Islet of Langerhans (tissue), 1 donor: ENCODE measurements at regions not wholly inside any gene's neighbourhood (a gene's known extent, or its start where the extent isn't known, plus 50 kb on each side); places are given as distances from the start of the nearest gene placed in this dataset.
A peak's percentile ranks its signal among the peaks of the same experiment; 100 is the strongest.

Source experiments
- FAIRE-seq: peaks from one replicate; lab custom pipeline; 2011; peaks lifted over from hg19 to GRCh38; lab: Jason Lieb, UNC

DNA sequence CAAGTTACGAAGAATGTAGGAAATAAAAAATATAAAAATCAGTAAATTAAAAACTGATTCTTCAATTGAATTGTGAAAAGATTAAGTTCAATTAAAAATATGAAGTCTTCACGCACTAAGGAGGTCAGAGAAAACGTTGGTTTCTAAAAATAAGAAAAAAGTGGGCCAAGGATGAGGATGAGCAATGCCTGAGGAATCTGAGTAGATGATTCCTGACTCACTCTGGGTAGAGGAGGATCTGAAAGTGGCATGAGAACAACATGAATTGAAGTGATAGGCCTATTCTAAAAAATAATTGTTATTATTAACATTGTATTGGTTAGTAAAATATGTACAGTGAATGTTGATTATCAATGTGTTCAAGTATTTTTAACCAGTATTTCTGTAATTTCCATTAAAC lies 444.2 kb downstream of the GRIA2 start:
- no peak for FAIRE-seq

DNA sequence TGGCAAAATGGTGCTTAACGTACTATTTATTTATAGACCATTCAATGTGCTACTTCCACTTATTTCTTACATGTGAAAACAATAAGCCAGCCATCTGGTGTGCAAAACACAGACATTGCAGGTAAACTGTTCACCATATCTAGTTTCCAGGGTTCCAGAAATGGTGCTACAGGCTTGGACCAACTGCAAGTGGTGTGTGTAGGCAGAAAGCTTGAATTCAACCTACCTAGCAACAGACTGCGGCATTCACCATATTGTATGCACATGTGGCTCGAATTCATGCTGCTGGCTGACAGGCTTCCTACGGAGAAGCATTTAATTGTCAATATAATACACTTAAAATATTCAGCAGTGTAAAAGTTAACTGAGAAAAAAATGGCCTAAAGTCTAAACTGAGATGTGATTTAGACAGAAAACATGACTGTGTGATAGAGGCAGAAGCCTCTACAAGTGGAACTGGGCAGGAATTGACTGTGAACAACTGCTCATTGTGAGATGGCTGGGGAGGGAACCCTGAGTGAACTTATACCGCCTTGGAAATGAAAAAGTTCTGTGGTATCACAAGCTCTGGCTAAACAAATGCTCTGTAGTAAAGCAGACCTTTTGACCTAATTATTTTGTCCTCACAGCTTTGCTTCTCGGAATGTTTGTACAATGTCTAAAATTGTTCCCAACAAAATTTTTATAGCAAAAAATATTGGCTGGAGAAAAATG lies 434.7 kb downstream of the GRIA2 start:
- FAIRE-seq = no peak

DNA sequence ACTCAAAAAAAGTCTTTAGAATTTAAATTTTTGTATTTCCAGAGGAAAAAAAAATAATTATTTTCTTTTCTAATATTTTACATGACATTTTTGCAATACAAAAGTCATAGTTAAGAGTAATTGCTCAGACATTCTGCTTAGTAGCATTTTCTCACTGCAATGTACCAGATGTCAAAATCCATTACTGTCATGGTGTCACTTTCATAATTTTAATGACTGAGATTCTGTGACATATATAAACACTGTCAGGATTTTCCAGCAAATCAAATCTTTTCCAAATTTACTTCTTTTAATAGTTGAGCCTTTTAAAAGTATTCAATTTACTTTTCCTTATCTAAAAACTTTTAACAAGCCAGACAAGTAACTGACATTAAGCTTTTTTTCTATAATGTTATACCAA lies 422.7 kb downstream of the GRIA2 start:
- FAIRE-seq = peak; percentile 38

DNA sequence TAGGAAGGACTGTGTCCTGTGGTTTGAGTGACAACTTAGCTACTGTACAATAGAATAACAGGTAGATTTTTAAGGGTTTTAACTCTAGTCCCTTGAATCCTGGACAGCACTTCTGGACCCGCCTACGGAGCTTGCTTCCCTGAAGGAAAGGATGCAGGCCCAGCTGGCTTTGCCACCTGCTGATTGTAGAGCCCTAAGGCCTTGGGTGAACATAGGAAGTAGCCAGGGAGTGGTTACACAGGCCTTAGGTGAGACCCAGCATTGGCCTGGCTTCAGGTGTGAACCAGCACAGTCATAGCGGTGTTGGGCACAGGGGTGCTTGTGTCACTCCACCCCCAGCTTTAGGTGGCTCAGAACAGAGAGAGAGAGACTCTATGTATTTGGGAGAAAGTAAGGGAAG lies 413.5 kb downstream of the GRIA2 start:
- no peak for FAIRE-seq

DNA sequence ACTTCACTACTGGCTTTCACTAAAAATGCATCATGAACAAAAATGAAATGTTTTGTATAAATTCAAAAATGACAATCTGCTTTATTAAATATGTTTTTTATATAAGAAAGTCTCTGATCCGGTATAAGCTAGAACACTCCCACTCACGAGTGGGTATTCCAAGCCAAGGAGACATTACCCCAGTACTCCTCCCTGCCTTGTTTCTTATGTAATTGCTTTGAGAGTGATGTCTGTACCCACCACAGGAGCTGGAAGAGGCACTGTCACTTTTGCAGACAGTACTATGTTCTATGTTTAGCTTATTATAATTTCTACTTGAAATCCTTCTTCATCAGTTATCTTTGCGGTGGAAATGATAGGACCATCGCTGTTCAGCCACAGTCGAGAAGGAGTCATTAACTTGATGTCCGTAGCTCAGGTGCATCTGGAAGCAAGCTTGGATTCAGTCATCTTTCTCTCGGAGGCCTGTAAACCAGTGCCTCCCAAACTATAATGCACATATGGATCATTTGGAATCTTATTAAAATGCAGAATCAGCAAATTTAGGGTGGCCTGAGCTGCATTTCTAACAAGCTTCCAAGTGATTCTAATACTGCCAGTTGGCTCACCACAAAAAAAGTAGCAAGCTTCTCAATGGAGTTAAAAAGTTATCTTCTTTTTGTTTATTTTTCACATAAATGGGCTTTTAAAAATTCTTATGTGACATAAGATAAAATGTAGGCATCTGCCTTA lies 396.4 kb downstream of the GRIA2 start:
- no peak for FAIRE-seq

DNA sequence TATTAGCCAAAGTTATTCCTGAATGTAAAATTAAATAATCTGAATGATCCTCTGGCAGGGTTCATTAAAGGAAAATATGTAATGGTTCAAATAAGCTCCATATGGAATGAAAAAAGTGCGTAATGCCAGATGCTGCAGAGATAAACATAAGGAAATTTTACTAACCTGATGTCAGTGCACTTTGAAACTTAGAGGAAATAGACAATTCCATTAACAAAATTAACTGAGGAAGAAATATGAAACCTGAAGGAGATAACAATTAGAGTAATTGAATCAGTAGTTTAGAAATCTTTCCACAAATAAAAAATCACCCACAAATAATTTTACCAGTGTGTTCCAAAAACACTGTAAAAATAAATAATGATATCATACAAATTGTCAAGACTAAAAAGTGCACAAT lies 387.5 kb downstream of the GRIA2 start:
- FAIRE-seq = no peak

DNA sequence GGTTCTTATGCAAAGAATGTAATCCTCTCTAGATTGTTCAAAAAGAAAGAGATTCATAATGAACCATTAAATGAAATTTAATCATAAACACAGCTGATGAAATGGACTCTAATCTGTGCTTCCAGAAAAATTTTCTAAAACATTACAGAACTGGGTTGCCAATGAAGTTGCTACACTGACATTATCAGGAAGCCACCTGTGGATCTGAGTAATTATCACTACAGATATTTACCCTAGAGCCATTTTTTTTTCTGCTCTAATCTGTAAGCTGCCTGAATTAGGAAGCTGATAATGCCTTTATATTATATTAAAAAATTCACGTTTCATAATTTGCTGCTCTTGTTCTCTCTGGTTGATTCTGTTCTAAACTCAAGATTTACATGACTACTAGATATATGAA lies 380.1 kb downstream of the GRIA2 start:
- no peak for FAIRE-seq

DNA sequence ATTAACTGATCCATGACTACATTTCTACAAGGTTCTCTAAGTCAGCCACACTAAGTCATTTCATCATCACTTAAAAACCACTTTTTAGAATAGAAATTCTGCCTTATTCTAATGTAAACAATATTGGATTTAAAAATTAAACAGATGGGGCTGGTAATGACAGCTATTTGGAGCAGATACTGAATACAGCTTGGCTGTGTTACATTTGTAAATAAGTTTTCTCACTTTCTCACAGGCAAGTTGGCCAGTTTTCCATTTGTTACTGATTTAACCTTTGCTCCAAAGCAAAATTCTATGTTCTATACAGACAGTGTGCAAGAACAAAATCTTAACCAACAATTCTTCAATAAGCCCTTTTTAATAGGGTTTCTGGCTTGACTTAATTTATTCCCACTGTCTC lies 370.7 kb downstream of the GRIA2 start:
- no peak for FAIRE-seq

DNA sequence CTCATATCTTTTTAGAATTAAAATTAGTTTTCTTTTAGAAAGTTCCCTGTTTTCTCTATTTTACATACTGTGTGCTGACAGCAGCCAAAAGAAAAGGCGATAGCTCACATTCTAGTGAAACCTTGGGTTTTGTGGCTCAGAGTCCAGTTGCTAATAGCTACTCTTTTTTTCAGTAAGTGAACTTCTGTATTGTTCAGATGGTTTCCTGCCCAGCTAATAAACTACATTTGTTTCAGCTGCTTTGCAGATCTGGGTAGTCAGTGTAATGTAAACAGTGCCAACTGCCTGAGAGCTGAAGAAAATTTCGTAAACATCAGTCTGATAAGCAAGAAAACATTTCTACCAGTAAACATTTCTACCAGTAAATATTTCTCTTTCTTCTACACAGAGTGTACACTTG lies 370.2 kb downstream of the GRIA2 start:
- no peak for FAIRE-seq

DNA sequence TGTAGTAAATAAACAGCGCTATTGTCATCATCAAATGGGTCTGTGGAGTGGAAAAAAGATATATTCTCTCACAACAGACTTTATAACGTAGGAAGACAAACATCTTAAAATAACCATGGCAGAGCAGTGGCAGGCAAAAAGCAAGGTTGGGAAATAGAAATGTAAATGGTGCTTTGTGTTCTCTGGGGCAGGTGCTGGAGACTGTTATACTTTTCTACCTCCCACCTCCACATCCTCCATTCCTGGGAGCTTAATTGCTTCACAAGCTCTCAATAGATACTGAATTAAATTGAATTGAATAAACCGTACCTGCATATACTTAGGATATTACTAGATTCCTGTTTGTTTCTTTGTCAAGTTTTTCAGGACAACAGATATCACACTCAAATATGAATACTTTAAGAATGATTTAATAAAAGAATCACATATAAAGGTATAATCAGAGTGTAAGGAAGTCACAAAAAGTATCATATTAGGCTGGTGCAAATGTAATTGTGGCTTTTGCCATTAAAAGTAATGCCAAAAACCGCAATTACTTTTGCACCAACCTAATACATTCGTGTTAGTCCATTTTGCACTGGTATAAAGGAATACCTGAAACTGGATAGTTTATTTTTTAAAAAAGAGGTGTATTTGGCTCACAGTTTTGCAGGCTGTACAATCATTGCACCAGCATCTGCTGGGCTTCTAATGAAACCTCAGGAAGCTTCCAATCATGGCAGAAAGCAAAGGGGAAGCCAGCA lies 367.3 kb downstream of the GRIA2 start:
- FAIRE-seq = no peak

DNA sequence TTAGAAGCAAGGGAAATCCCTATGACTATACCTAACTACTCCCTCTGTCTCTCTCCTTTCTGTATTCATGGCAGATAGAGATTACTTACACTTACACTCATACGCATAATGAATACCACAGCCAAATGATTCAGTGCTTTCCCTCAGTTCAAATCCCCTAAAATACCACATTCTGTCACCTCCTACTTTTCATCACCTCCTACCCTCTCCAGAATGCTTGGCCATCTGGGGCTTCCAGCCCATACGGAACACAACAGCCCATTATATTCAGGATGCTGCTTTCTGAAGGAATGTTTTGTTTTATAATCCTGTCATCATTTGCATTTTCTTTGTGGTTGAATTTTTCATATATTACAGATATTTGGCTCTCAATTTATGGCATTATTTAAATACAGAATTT lies 361.6 kb downstream of the GRIA2 start:
- FAIRE-seq = no peak

DNA sequence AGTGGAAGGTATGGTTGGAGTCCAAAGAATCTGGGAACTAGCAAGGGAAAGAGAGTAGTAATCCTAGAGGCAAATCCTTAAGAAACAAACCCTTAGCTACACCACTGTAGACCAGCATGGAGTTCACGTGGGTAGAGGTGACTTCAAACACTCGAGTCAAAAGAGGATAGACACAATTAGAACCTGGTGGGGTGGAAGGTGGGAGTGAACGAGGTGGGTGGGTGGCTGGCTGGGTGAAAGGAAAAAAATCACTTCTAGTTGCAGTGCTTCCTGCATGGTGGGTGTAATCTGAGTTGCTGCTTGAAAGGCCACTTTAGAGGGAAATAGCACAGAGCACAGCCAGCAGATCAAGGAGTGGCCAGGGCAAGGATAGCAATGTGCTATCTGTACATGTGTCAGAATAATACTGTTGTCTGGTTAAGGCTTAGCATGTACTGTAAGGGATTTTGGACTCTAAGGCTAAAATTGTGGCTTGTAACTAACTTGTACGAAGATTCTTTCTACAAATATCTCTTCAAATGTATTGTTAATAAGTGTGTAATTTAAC lies 356.2 kb downstream of the GRIA2 start:
- FAIRE-seq = no peak

DNA sequence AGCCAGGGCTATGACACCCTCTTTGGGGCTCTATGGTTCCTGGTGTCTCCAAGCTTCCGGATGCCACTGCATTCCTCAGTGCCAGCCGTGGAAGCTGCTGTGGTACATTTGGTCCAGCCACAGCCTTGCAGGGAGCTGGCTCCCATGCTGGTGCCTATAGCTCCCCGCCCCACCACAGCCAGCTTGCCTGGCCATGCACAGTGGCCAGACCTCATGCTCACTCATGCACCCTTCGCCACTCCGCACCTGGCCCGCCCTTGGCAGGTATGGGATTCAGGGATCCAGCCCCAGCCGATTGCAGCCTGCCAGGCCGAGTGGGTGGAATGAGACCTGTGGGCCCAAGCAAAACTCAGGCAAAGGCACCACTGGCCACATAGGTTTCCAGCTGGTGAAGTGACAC lies 354.8 kb downstream of the GRIA2 start:
- no peak for FAIRE-seq

DNA sequence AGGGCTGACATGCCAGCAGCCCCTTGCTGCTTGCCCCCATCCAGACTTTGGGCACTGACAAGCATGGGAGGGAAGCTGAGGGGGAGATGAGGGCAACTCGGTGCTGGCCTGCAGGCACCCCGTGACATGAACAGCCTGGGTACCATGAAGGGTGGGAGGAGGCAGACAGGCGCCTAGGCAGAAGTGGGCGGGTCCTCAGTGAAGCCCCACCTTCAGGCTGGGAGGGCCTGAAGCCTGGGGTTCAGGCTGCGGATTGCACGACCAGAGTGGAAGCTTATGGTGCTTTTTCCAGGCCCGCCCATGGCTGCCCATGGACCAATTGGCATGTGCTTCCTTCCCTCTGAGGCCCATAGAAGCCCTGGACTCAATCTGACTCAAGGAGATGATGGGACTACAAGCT lies 354.1 kb downstream of the GRIA2 start:
- FAIRE-seq = no peak

DNA sequence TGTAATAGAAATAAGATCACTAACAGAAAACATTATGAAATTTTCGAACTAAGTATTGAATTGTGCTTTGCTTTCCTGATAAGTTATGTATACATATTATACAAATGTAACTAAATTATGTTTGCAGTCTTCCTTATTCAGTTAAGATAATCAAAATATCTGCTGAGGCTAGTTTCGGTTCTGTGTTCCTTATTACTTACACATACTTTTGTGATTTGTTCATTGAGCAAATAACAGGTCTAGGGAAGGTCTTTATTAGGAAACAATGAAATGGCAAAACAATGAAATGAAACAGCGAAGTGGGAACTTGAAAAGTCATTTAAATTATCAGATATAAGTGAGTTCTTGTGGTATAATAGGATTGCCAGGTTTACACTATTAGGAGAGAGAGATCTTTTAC lies 352.4 kb downstream of the GRIA2 start:
- FAIRE-seq = no peak

DNA sequence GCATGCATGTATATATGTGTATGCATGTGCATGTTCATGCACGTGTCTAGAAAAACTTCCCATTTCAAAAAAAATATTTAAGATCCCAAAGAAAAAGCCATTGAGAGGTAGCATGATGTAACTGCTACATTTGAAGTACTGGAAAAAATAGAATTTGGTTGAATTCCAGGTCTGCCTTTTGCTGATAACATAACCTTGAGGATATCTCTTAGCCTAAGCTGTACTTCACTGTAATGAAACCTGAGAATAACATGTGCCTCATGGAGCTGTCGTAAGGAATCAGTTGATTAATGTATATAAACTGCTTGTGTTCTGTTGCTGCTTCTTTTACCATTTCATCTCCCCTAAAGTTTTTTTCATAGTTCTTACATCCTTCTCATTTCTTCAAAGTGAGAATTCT lies 351.8 kb downstream of the GRIA2 start:
- FAIRE-seq = no peak

DNA sequence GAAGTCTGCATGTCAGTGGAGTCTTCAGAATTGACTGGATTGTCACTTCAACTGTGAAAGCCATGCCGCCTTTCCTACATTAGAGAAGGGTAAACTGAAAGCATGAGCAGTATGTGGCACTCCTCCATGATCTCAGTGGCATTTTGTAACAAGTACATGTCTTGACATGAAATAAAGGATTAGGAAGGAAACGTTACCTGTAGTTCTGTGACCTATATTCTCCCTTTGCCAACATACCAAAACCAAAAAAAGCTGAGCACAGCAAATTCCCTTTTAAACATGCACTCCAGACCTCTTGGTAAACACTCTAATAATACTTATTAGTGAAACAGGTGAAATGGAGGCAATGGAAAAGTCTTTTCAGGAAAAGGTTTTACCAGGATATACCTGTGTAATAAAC lies 344.2 kb downstream of the GRIA2 start:
- FAIRE-seq = no peak

DNA sequence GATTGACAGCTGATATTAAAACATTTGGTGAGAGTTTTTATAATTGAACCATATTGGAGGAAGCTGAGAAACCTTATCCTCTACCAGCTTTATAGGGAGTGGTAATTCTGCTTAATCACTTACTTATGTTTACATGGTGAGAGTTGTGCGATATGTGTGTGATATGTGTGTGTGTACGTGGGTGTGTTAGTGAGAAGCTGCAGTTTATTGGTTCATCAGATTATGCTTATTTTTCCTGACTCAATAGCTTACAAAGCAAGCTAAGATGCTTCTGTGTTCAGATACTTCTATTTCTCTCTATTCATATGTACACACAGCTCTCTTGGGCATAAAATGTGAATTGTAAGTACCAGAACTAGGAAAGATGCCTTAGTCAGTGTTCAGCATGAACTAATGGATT lies 343.7 kb downstream of the GRIA2 start:
- no peak for FAIRE-seq

DNA sequence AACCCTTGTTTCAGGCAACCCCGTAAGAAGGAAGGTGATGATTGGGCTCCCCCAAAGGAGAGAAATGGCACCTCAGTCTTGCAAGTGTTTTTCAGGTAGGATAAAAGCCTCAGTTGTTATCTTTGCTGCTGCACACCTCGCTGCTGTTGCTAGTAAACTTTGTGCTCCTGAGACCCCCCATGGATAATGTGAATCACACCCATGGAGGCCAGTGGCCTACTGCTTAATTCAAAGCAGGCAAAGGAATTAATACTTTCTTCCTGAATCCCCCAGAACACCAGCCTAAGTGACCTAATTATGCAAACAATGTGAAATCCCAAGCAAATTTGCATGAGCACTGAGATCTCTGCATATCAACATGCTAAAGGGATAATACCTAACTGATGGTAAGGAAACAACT lies 337.5 kb downstream of the GRIA2 start:
- no peak for FAIRE-seq

DNA sequence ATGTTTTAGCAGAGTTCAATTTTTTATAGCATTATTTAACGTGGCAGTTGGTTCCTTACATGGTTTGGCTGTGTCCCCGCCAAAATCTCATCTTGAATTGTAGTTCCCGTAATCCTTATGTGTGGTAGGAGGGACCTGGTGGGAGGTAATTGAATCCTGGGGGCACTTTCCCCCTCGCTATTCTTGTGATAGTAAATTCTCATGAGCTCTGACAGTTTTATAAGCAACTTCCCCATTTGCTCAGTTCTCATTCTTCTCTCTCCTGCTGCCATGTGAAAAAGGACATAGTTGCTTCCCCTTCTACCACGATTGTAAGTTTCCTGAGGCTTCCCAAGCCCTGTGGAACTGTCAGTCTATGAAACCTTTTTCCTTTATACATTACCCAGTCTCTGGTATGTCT lies 329.5 kb downstream of the GRIA2 start:
- no peak for FAIRE-seq

DNA sequence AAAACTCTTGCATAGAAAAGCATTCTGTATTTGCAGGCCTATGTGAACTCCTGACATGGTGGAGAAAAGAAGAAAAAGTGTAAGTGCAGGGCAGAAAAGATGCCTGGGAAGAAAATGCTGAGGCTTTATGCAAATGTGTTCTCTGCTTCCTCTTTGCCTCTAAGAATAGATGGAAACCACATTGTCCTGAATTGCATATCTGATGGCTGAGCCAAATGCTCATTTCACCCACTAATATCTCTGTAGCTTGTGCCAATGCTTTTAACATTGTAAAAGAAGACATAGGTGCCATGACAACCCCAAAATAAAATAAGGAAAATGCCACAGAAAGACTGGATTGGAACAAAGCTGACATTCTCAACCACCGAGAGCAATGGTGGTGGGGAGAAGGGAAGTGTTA lies 307.4 kb downstream of the GRIA2 start:
- FAIRE-seq = no peak

DNA sequence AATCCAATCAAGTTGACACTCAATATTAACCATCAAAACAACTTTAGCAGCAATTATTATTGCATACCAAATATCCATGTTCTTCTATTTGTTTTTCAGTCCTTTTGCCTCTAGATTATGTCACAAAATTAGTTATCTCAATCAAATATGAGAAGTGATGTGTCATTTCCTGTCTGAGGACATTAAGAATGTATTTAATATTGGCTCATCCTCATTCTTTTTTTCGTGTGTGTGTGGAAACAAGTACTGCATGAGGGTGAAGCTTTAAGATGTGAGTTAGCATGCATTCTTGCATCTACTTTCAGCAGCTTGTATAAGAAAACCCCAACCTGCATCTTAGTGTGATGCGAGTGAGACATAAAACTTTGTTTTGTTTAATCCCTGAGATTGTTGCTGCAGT lies 301.4 kb downstream of the GRIA2 start:
- FAIRE-seq = no peak

DNA sequence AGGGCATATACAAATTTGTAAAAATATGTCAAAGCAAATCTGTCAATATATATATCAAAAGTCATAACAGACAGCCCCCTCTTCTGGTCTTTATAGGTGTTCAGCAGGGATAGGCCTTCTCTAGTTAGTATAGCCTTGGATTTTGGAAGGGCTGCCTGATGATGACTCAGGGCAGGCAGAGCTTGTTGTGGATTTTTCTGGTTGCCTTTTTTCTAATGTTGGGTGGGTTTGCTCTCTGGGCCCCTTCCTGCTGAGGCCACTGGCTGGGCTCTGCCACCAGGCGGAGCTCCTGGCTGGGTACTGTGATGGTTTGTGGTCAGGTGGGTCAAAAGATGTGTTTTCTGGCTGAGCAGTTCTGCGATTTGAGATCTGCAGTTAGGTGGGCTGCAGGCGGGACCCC lies 294.2 kb downstream of the GRIA2 start:
- no peak for FAIRE-seq
